Natural killer cell (primary cell): ENCODE measurements at regions not wholly inside any gene's neighbourhood (a gene's known extent, or its start where the extent isn't known, plus 50 kb on each side); places are given as distances from the start of the nearest gene placed in this dataset.

Experiments used
- ATAC-seq, 3 donors: fragments of 150-1000 bp in 2 of 3; fragments of 200-7000 bp in 1 of 3; cut with Tn5 transposase; 1 replicate in 1 of 3; 2 replicates in 2 of 3; pipeline ENCODE4 v1.10.0; 2021; ENCODE audit warnings: mild to moderate bottlenecking in 2 of 3, moderate library complexity in 2 of 3
- DNase-seq, 2 donors: peaks; one replicate each; pipeline versions ENCODE4 v3.0.0 to v3.0.0-alpha.2; 2013 to 2021; ENCODE audit warnings: mixed read lengths in 1 of 2
- H3K27ac ChIP-seq: one replicate; pipeline ENCODE4 v1.5.1; 2013; ENCODE audit warnings: mild to moderate bottlenecking, low read length
- H3K27me3 ChIP-seq: one replicate; pipeline ENCODE4 v1.6.1; 2013; ENCODE audit warnings: low read length; ENCODE audit not compliant: control insufficient read depth, insufficient read depth
- H3K36me3 ChIP-seq: one replicate; pipeline ENCODE4 v1.6.1; 2013; ENCODE audit warnings: low read length; ENCODE audit not compliant: control insufficient read depth, insufficient read depth
- H3K4me1 ChIP-seq: one replicate; pipeline ENCODE4 v1.6.1; 2013; ENCODE audit warnings: low read length; ENCODE audit not compliant: control insufficient read depth, insufficient read depth
- H3K4me3 ChIP-seq: one replicate; pipeline ENCODE4 v1.5.1; 2013; ENCODE audit warnings: low read length
- H3K9me3 ChIP-seq: one replicate; pipeline ENCODE4 v1.6.1; 2013; ENCODE audit warnings: low read length; ENCODE audit not compliant: control insufficient read depth, insufficient read depth
- H3K27ac Mint-ChIP-seq, 2 donors: one replicate each; pipeline ENCODE4 v1.8.0; 2022; ENCODE audit warnings: mild to moderate bottlenecking in 2 of 2, mixed read lengths in 2 of 2, moderate library complexity in 1 of 2
- H3K27me3 Mint-ChIP-seq, 2 donors: one replicate each; pipeline ENCODE4 v1.8.0; 2022; ENCODE audit warnings: low read depth in 2 of 2, mixed read lengths in 2 of 2
- H3K36me3 Mint-ChIP-seq: one replicate; pipeline ENCODE4 v1.8.0; 2022; ENCODE audit warnings: mixed read lengths
- H3K4me1 Mint-ChIP-seq, 2 donors: one replicate each; pipeline ENCODE4 v1.8.0; 2022; ENCODE audit warnings: mixed read lengths in 2 of 2
- H3K4me3 Mint-ChIP-seq: one replicate; pipeline ENCODE4 v1.8.0; 2022; ENCODE audit warnings: mild to moderate bottlenecking, moderate library complexity, mixed read lengths
- H3K9me3 Mint-ChIP-seq, 2 donors: one replicate each; pipeline ENCODE4 v1.8.0; 2022; ENCODE audit warnings: mixed read lengths in 2 of 2
- WGBS: methylation state at CpG from one replicate; pipeline ENCODE4 v1.1.7; 2013; ENCODE audit warnings: missing lambda C conversion rate; ENCODE audit not compliant: insufficient coverage; 5-methylcytosine and 5-hydroxymethylcytosine counted together
- intact Hi-C: fragments of 100-400 bp; cut with micrococcal nuclease; formaldehyde crosslinking; loops from one replicate; pipeline ENCODE4 v1.14.2; 2022
- TF ChIP-seq, protein P1 (sequence below): fragments of 200-600 bp; IDR thresholded peaks from one replicate; pipeline ENCODE4 v1.8.0; 2022; ENCODE audit warnings: antibody characterized with exemption

DNA sequence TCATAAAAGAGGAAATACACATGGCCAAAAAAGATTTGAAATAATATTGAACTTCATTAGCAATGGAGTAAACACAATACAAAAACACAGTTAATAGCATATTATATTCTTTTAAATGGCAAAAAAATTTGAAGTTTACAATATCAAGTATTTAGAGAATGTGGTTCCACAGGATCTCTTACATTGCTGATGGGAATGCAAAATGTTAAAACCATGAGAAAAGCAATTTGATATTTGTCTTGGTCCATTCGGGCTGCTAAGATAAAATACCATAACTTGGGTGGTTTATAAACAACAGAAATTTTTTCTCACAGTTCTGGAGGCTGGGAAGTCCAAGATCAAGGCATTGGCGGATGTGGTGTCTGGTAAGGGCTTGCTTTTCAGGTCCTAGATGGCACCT, 154.0 kb upstream of the PLN start:
- no peaks in the 10 kb centered on the region for H3K9me3 ChIP-seq
- Mint-ChIP-seq H3K36me3 (no peaks in the 10 kb centered on the region), H3K9me3 (no peaks in the 10 kb centered on the region), H3K27me3 (peaks cover 0 to 6% of the 10 kb centered on the region in 2 donors), H3K4me1 (no peaks in the 10 kb centered on the region), H3K4me3 (no peak overlapping the region), H3K27ac (no peak overlapping the region)
- no peak for DNase-seq
- intact Hi-C loops = no loop called here
- TF ChIP-seq, protein P1, sequence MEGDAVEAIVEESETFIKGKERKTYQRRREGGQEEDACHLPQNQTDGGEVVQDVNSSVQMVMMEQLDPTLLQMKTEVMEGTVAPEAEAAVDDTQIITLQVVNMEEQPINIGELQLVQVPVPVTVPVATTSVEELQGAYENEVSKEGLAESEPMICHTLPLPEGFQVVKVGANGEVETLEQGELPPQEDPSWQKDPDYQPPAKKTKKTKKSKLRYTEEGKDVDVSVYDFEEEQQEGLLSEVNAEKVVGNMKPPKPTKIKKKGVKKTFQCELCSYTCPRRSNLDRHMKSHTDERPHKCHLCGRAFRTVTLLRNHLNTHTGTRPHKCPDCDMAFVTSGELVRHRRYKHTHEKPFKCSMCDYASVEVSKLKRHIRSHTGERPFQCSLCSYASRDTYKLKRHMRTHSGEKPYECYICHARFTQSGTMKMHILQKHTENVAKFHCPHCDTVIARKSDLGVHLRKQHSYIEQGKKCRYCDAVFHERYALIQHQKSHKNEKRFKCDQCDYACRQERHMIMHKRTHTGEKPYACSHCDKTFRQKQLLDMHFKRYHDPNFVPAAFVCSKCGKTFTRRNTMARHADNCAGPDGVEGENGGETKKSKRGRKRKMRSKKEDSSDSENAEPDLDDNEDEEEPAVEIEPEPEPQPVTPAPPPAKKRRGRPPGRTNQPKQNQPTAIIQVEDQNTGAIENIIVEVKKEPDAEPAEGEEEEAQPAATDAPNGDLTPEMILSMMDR = no peak
- no peak for ATAC-seq
- no peak overlapping the region for H3K27ac ChIP-seq
- no peaks in the 10 kb centered on the region for H3K36me3 ChIP-seq
- H3K4me3 ChIP-seq = no peak overlapping the region
- WGBS = 70% methylated on average over 2 of the region's 2 CpGs
- H3K27me3 ChIP-seq = no peaks in the 10 kb centered on the region
- H3K4me1 ChIP-seq = no peaks in the 10 kb centered on the region

- no peak overlapping the region for H3K4me3 Mint-ChIP-seq
Measured at GRCh38 chr6:118396969-118397368, 151.1 kb upstream of the PLN start.

GRCh38 chr6:118397671-118398465, 150.2 kb upstream of the PLN start:
- Mint-ChIP-seq H3K4me3 (no peak overlapping the region), H3K4me1 (no peaks in the 10 kb centered on the region), H3K27ac (no peak overlapping the region), H3K27me3 (no peaks in the 10 kb centered on the region), H3K36me3 (no peaks in the 10 kb centered on the region), H3K9me3 (no peaks in the 10 kb centered on the region)
- ATAC-seq (no peak), DNase-seq (no peak)
- intact Hi-C loops = no loop called here
- no peak overlapping the region for H3K27ac ChIP-seq
- no peaks in the 10 kb centered on the region for H3K9me3 ChIP-seq
- no peaks in the 10 kb centered on the region for H3K27me3 ChIP-seq
- H3K4me1 ChIP-seq = no peaks in the 10 kb centered on the region
- no peaks in the 10 kb centered on the region for H3K36me3 ChIP-seq
- TF ChIP-seq, protein P1 = no peak
- whole genome bisulfite sequencing = no CpG with 5 or more reads among the region's 1 CpG
- no peak overlapping the region for H3K4me3 ChIP-seq

More at GRCh38 chr6:118396969-118397368, 151.1 kb upstream of the PLN start:
- H3K36me3 Mint-ChIP-seq = no peaks in the 10 kb centered on the region
- H3K27ac Mint-ChIP-seq = no peak overlapping the region
- Histone ChIP-seq H3K27me3 (no peaks in the 10 kb centered on the region), H3K4me1 (no peaks in the 10 kb centered on the region), H3K27ac (no peak overlapping the region), H3K9me3 (no peaks in the 10 kb centered on the region), H3K4me3 (no peak overlapping the region), H3K36me3 (no peaks in the 10 kb centered on the region)
- no peaks in the 10 kb centered on the region for H3K4me1 Mint-ChIP-seq
- DNase-seq (no peak), ATAC-seq (no peak)
- no peaks in the 10 kb centered on the region for H3K9me3 Mint-ChIP-seq
- H3K27me3 Mint-ChIP-seq = no peaks in the 10 kb centered on the region
- intact Hi-C loops = no loop called here
- TF ChIP-seq, protein P1 = no peak
- 96% methylated on average over 2 of the region's 2 CpGs for WGBS

DNA sequence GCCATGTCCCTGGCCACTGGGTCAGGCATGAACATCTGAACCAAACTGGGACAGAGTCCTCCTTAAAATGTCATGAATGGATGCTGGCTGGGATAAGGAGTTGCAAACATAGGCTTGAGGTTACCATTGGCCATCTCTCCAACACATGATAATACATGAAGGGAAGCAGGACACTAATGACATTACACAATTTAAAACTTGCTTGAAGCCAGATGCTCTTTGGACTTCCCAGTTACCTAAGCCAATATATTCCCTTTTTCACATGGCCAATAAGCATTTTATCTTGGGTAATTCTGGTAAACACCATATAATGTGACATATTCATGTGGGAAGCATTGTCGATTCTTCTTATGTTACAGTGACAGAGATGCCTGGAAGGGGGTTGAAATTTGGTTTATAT, 148.0 kb upstream of the PLN start:
- TF ChIP-seq, protein P1 = no peak
- no peak overlapping the region for H3K27ac ChIP-seq
- H3K27ac Mint-ChIP-seq = no peak overlapping the region
- no peaks in the 10 kb centered on the region for H3K9me3 ChIP-seq
- H3K4me1 Mint-ChIP-seq = no peaks in the 10 kb centered on the region
- no peak for DNase-seq
- intact Hi-C loops = no loop called here
- no peaks in the 10 kb centered on the region for H3K36me3 Mint-ChIP-seq
- no peaks in the 10 kb centered on the region for H3K9me3 Mint-ChIP-seq
- no peak overlapping the region for H3K4me3 Mint-ChIP-seq
- H3K36me3 ChIP-seq = no peaks in the 10 kb centered on the region
- H3K27me3 Mint-ChIP-seq = no peaks in the 10 kb centered on the region
- no peaks in the 10 kb centered on the region for H3K4me1 ChIP-seq
- H3K27me3 ChIP-seq = no peaks in the 10 kb centered on the region
- ATAC-seq = no peak
- no peak overlapping the region for H3K4me3 ChIP-seq
- WGBS = 100% methylated on average over 1 of the region's 1 CpG
